ENCODE measurements at regions not wholly inside any gene's neighbourhood (a gene's known extent, or its start where the extent isn't known, plus 50 kb on each side); places are given as distances from the start of the nearest gene placed in this dataset.

DNA sequence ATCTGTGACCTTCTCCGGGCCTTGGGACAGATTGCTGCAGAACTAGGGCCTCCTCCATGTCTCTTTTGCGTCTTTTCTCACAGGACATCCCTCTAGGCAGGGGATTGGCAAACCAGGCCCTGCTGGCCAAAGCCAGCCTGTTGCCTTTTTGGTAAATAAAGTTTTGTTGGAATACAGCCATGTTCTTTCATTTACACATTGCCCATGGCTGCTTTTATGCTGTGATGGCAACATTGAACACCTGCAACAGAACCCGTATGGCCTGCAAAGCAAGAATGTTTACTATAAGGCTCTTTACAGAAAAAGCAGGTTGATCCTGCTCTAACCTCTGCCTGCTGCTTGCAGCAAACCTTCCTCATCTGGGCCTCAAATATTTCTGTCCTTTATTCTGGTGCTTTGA is 56.8 kb upstream of the B3GAT1 start:
- 79 to 86% (median 81%) methylated on average over 3 of the region's 3 CpGs for WGBS, 4 donors

DNA sequence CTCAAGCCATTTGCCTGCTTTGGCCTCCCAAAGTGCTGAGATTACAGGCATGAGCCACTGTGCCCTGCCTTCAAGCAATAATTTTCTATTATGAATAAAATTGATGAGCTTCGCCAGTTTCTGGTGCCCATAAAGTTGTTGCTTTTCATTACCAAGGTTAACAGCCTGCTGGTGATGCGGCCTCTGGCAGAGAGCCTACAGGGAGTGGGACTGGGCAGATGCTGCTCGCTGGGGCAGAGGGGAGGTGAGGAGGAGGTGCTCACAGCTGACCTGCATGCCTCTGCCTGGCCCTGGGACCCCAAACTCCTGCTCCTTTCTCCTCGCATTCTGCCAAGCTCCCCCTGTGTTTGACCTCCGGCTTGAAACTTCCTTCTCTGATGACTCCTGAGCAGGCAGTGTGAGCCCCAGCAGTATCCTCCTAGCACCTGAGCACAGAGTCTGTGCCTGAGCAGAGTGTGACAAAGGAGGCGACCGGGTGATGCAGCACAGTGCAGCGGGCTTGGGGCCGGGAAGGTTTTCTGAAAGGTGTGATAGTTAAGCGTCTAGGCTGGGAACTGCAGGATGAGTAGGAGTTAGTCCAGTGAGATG is 56.1 kb upstream of the B3GAT1 start:
- 78 to 87% (median 82%) methylated on average over 10 of the region's 10 CpGs for WGBS, 4 donors
- Histone ChIP-seq H3K36me3 (no peaks in the 10 kb centered on the region), H3K4me3 (no peak overlapping the region), H3K9me3 (no peaks in the 10 kb centered on the region), H3K27me3 (peaks cover 4 to 69% (median 31%) of the 10 kb centered on the region in 9 donors), H3K4me1 (no peaks in the 10 kb centered on the region), H3K27ac (no peak overlapping the region)
- DNase-seq = no peak
- intact Hi-C loops (cut with DNase I) = no loop called here
- ATAC-seq = no peak
- no peak for TF ChIP-seq POLR2A (IDR thresholded peaks at IDR 0.05)
- TF ChIP-seq, protein P1, sequence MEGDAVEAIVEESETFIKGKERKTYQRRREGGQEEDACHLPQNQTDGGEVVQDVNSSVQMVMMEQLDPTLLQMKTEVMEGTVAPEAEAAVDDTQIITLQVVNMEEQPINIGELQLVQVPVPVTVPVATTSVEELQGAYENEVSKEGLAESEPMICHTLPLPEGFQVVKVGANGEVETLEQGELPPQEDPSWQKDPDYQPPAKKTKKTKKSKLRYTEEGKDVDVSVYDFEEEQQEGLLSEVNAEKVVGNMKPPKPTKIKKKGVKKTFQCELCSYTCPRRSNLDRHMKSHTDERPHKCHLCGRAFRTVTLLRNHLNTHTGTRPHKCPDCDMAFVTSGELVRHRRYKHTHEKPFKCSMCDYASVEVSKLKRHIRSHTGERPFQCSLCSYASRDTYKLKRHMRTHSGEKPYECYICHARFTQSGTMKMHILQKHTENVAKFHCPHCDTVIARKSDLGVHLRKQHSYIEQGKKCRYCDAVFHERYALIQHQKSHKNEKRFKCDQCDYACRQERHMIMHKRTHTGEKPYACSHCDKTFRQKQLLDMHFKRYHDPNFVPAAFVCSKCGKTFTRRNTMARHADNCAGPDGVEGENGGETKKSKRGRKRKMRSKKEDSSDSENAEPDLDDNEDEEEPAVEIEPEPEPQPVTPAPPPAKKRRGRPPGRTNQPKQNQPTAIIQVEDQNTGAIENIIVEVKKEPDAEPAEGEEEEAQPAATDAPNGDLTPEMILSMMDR (IDR thresholded peaks at IDR 0.05) = no peak

More for the DNA sequence above, 56.8 kb upstream of the B3GAT1 start:
- no peak overlapping the region for H3K4me3 ChIP-seq
- H3K4me1 ChIP-seq = no peaks in the 10 kb centered on the region
- ATAC-seq (no peak), DNase-seq (no peak)
- H3K9me3 ChIP-seq = no peaks in the 10 kb centered on the region
- TF ChIP-seq, protein P1 (IDR thresholded peaks at IDR 0.05) = no peak
- TF ChIP-seq POLR2A (IDR thresholded peaks at IDR 0.05) = no peak
- no peaks in the 10 kb centered on the region for H3K36me3 ChIP-seq
- H3K27ac ChIP-seq = no peak overlapping the region
- H3K27me3 ChIP-seq = peaks cover 4 to 69% (median 29%) of the 10 kb centered on the region in 9 donors
- intact Hi-C loops (cut with DNase I) = no loop called here

DNA sequence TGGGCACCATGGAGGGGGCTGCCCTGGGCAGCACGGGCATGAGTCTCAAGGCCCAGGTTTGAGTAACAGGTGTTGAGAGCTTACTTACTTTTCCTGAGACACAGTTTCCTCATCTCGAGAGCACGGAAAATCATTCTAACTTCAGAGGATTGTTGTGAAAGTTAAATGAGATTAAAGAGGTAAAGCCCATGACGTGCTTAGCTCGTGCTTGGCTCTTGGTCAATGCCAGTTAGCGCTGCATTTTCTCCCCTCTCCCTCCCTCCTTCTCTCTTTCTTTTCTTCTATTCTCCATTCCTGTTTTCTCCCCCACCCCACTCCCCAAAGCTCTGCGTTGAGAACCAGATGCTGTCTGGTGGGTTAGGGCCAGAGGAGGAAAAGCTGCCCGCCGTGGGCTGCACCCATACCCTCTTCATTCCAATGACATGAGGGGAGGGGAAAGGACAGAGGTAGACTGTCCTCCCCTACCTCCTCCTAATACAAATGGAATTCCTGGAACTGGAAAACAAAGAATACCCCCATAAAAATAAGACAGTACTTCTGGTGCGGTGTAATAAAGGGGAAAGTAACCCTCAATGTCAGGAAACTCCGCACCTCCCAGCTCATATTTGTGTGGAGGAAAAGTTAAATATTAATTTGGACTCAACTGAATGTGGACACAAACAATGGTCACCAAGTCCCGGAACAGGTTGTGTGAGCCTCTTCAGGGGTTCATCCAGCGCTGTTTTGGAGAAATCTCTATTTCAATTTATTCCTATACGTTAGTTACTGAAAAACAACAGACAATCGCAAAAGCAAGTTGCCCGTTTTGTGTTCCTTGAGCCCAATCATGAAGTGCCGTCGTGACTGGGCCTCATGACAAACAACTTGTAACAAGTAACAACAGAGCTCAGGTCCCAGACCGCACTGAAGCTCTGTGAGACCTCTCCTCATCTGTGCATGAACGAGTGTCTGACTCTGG is 54.8 kb upstream of the B3GAT1 start:
- peaks cover under 1 to 72% (median 21%) of the 10 kb centered on the region in 9 donors for H3K27me3 ChIP-seq
- H3K4me3 ChIP-seq = no peak overlapping the region
- no peak for DNase-seq
- H3K27ac ChIP-seq = no peak overlapping the region
- no peaks in the 10 kb centered on the region for H3K9me3 ChIP-seq
- H3K36me3 ChIP-seq = no peaks in the 10 kb centered on the region
- 65 to 74% (median 70%) methylated on average over 20 of the region's 20 CpGs for WGBS, 4 donors
- no peak for ATAC-seq
- TF ChIP-seq, protein P1 (IDR thresholded peaks at IDR 0.05) = no peak
- TF ChIP-seq POLR2A (IDR thresholded peaks at IDR 0.05) = no peak
- intact Hi-C loops (cut with DNase I) = no loop called here
- H3K4me1 ChIP-seq = no peaks in the 10 kb centered on the region

DNA sequence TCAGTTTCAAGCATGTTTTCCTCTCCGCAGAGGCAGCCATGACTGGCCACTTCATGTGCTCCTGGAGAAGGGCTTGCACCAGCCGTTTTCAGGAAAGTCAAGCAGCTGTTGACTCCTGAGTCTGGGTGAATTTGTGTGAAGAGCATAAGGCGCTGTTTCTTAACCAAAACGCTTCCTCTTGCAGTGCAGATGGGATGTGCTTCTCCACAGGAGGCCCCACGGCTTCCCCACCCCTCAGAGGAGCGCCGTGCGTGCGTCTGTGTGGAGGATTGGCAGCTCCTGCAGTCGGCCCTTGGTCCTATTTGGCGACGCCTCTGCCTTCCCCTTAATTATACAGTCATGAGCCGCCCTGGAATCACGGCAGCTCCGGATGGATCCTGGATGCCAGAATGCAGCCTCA is 54.1 kb upstream of the B3GAT1 start:
- H3K4me1 ChIP-seq = no peaks in the 10 kb centered on the region
- H3K27me3 ChIP-seq = peaks cover 0 to 72% (median 21%) of the 10 kb centered on the region in 9 donors
- WGBS, 4 donors = 10 to 42% (median 13%) methylated on average over 3 to 15 of the region's 15 CpGs
- no peaks in the 10 kb centered on the region for H3K9me3 ChIP-seq
- ATAC-seq (no peak), DNase-seq (no peak)
- no peaks in the 10 kb centered on the region for H3K36me3 ChIP-seq
- no peak overlapping the region for H3K27ac ChIP-seq
- H3K4me3 ChIP-seq = no peak overlapping the region
- no peak for TF ChIP-seq POLR2A (IDR thresholded peaks at IDR 0.05)
- TF ChIP-seq, protein P1 (IDR thresholded peaks at IDR 0.05) = no peak
- intact Hi-C loops (cut with DNase I) = no loop called here

Data from heart left ventricle (tissue), 16 donors.